GM23338 (cell line): ENCODE measurements at regions not wholly inside any gene's neighbourhood (a gene's known extent, or its start where the extent isn't known, plus 50 kb on each side); places are given as distances from the start of the nearest gene placed in this dataset.

Experiments used
- ATAC-seq: fragments of 200-7000 bp; cut with Tn5 transposase; 3 replicates; pipeline ENCODE4 v1.9.1; 2020
- DNase-seq: peaks from one replicate; pipeline ENCODE4 v3.0.0-alpha.2; 2015; ENCODE audit warnings: low spot score
- H2AFZ ChIP-seq: fragments of 200-600 bp; sonication (generic); 2 replicates; pipeline ENCODE4 v1.8.0; 2016; ENCODE audit warnings: antibody characterized with exemption, mild to moderate bottlenecking, moderate library complexity
- H3F3A ChIP-seq: fragments of 200-600 bp; sonication (generic); replicated peaks from 2 replicates; pipeline ENCODE4 v1.8.0; 2017; ENCODE audit warnings: antibody characterized with exemption, mixed run types, low read depth
- H3K27ac ChIP-seq: fragments of 200-600 bp; sonication (generic); 2 replicates; pipeline ENCODE4 v1.6.1; 2016; ENCODE audit warnings: low read depth
- H3K27me3 ChIP-seq: fragments of 200-600 bp; sonication (generic); 2 replicates; pipeline ENCODE4 v1.8.0; 2016; ENCODE audit warnings: mild to moderate bottlenecking, mixed run types, moderate library complexity; ENCODE audit not compliant: insufficient read depth
- H3K36me3 ChIP-seq: fragments of 200-600 bp; sonication (generic); 2 replicates; pipeline ENCODE4 v1.8.0; 2016; ENCODE audit warnings: mild to moderate bottlenecking; ENCODE audit not compliant: insufficient read depth
- H3K4me1 ChIP-seq: fragments of 200-600 bp; sonication (generic); 2 replicates; pipeline ENCODE4 v1.8.0; 2016; ENCODE audit warnings: mild to moderate bottlenecking, moderate library complexity; ENCODE audit not compliant: insufficient read depth
- H3K4me2 ChIP-seq: fragments of 200-600 bp; sonication (generic); 2 replicates; pipeline ENCODE4 v1.7.1; 2017; ENCODE audit warnings: mixed run types
- H3K4me3 ChIP-seq: fragments of 200-600 bp; sonication (generic); 2 replicates; pipeline ENCODE4 v1.6.1; 2016; ENCODE audit warnings: mixed run types
- H3K79me2 ChIP-seq: fragments of 200-600 bp; sonication (generic); replicated peaks from 2 replicates; pipeline ENCODE4 v1.8.0; 2017; ENCODE audit warnings: mild to moderate bottlenecking; ENCODE audit not compliant: insufficient read depth
- H3K9me2 ChIP-seq: fragments of 200-600 bp; sonication (generic); 2 replicates; pipeline ENCODE4 v1.8.0; 2017; ENCODE audit not compliant: insufficient read depth
- H4K20me1 ChIP-seq: fragments of 200-600 bp; sonication (generic); replicated peaks from 2 replicates; pipeline ENCODE4 v1.8.0; 2017; ENCODE audit warnings: mild to moderate bottlenecking; ENCODE audit not compliant: insufficient read depth
- H3K27ac Mint-ChIP-seq: 2 replicates; pipeline ENCODE4 v1.8.0; 2020; ENCODE audit warnings: inconsistent platforms, mild to moderate bottlenecking, moderate library complexity, mixed read lengths
- H3K27me3 Mint-ChIP-seq: 3 replicates; pipeline ENCODE4 v1.8.0; 2022; ENCODE audit warnings: low read depth, mild to moderate bottlenecking, moderate library complexity, mixed read lengths, inconsistent platforms; ENCODE audit not compliant: insufficient read depth, poor library complexity
- H3K36me3 Mint-ChIP-seq: 3 replicates; pipeline ENCODE4 v1.8.0; 2021; ENCODE audit warnings: low read depth, mild to moderate bottlenecking, inconsistent platforms, moderate library complexity, mixed read lengths
- H3K4me1 Mint-ChIP-seq: 3 replicates; pipeline ENCODE4 v1.8.0; 2020; ENCODE audit warnings: mild to moderate bottlenecking, inconsistent platforms, mixed read lengths
- H3K4me3 Mint-ChIP-seq: 3 replicates; pipeline ENCODE4 v1.8.0; 2021; ENCODE audit warnings: moderate library complexity, mild to moderate bottlenecking, inconsistent platforms, mixed read lengths
- H3K9me3 Mint-ChIP-seq: 3 replicates; pipeline ENCODE4 v1.8.0; 2020; ENCODE audit warnings: moderate library complexity, mild to moderate bottlenecking, inconsistent platforms, mixed read lengths
- CTCF ChIP-seq, 2 experiments: fragments of 200-600 bp in 1 of 2; sonication (generic) in 1 of 2; conservative IDR thresholded peaks; 2 replicates each; pipeline versions ENCODE4 v1.5.1 to v1.6.1; 2016 to 2017; ENCODE audit warnings: antibody characterized with exemption in 2 of 2, low read depth in 2 of 2, mild to moderate bottlenecking in 2 of 2, moderate library complexity in 1 of 2
- ETS1 ChIP-seq: IDR thresholded peaks from 2 replicates; pipeline ENCODE4 v1.6.1; 2016; ENCODE audit warnings: antibody characterized with exemption
- EZH2phosphoT487 ChIP-seq: fragments of 200-600 bp; sonication (generic); IDR thresholded peaks from one replicate; pipeline ENCODE4 v1.8.1; 2018; ENCODE audit warnings: antibody characterized with exemption; ENCODE audit not compliant: unreplicated experiment
- JUNB ChIP-seq: IDR thresholded peaks from one replicate; pipeline ENCODE4 v1.6.1; 2016; ENCODE audit warnings: antibody characterized with exemption; ENCODE audit not compliant: unreplicated experiment
- NANOG ChIP-seq: IDR thresholded peaks from 2 replicates; pipeline ENCODE4 v1.6.1; 2016; ENCODE audit warnings: antibody characterized with exemption, borderline replicate concordance
- POLR2AphosphoS5 ChIP-seq: IDR thresholded peaks from 2 replicates; pipeline ENCODE4 v1.6.1; 2016; ENCODE audit warnings: antibody characterized with exemption, low read depth
- ZNF331 ChIP-seq: fragments of 250-450 bp; sonication (Bioruptor Pico); IDR thresholded peaks from 2 replicates; pipeline ENCODE4 v1.5.0; 2020; ENCODE audit warnings: low read depth, mild to moderate bottlenecking, moderate library complexity
- ZNF462 ChIP-seq: fragments of 250-450 bp; sonication (Bioruptor Pico); IDR thresholded peaks from 2 replicates; pipeline ENCODE4 v1.5.0; 2020; ENCODE audit warnings: mild to moderate bottlenecking, moderate library complexity

GRCh38 chr3:186417791-186418190 lies 55.8 kb upstream of the DGKG start:
- TF ChIP-seq ETS1 = no peak
- no peak for TF ChIP-seq CTCF (conservative IDR thresholded peaks at IDR 0.05; ENCODE audit: low read depth in 2 of 2)
- TF ChIP-seq JUNB = no peak
- Histone ChIP-seq H2AFZ (no peak overlapping the region), H3K4me3 (no peak overlapping the region), H3K4me2 (no peak overlapping the region), H3K36me3 (no peaks in the 10 kb centered on the region), H3K9me2 (no peaks in the 10 kb centered on the region), H3K27ac (no peak overlapping the region), H3K4me1 (peaks cover 17% of the 10 kb centered on the region), H3K27me3 (no peaks in the 10 kb centered on the region), H4K20me1 (no peaks in the 10 kb centered on the region), H3F3A (no peaks in the 10 kb centered on the region), H3K79me2 (no peaks in the 10 kb centered on the region)
- H3K36me3 Mint-ChIP-seq = no peaks in the 10 kb centered on the region
- H3K4me1 Mint-ChIP-seq = peaks cover 23% of the 10 kb centered on the region
- H3K27me3 Mint-ChIP-seq = peaks cover 19% of the 10 kb centered on the region
- no peak overlapping the region for H3K4me3 Mint-ChIP-seq
- ATAC-seq (no peak), DNase-seq (no peak)
- no peaks in the 10 kb centered on the region for H3K9me3 Mint-ChIP-seq
- H3K27ac Mint-ChIP-seq = no peak overlapping the region

- Histone ChIP-seq H3K27me3 (no peaks in the 10 kb centered on the region), H3K36me3 (no peaks in the 10 kb centered on the region), H3K4me3 (peak overlapping the region; percentile 51; the same call in 1 of the 2 replicates), H3K4me1 (peaks cover 17% of the 10 kb centered on the region), H3K9me2 (no peaks in the 10 kb centered on the region), H3K79me2 (no peaks in the 10 kb centered on the region), H4K20me1 (no peaks in the 10 kb centered on the region), H2AFZ (peak overlapping the region; percentile 67; the same call in 1 of the 2 replicates), H3F3A (no peaks in the 10 kb centered on the region), H3K4me2 (peak overlapping the region; percentile 86), H3K27ac (no peak overlapping the region)
- Mint-ChIP-seq H3K27me3 (peaks cover 20% of the 10 kb centered on the region), H3K9me3 (no peaks in the 10 kb centered on the region), H3K27ac (peak overlapping the region; percentile 23; the same call in 1 of the 2 replicates), H3K36me3 (no peaks in the 10 kb centered on the region), H3K4me1 (peaks cover 23% of the 10 kb centered on the region), H3K4me3 (peak overlapping the region; percentile 73; the same call in 2 of the 3 replicates)
- DNase-seq (no peak), ATAC-seq (no peak)
- TF ChIP-seq ZNF462 (CRISPR knock-in tag) (no peak), POLR2AphosphoS5 (no peak), EZH2phosphoT487 (no peak), NANOG (no peak), ZNF331 (CRISPR knock-in tag) (no peak), JUNB (no peak)
These were observed 52.8 kb upstream of the DGKG start for GRCh38 chr3:186414735-186415419.
